ENCODE measurements at regions not wholly inside any gene's neighbourhood (a gene's known extent, or its start where the extent isn't known, plus 50 kb on each side); places are given as distances from the start of the nearest gene placed in this dataset.

DNA sequence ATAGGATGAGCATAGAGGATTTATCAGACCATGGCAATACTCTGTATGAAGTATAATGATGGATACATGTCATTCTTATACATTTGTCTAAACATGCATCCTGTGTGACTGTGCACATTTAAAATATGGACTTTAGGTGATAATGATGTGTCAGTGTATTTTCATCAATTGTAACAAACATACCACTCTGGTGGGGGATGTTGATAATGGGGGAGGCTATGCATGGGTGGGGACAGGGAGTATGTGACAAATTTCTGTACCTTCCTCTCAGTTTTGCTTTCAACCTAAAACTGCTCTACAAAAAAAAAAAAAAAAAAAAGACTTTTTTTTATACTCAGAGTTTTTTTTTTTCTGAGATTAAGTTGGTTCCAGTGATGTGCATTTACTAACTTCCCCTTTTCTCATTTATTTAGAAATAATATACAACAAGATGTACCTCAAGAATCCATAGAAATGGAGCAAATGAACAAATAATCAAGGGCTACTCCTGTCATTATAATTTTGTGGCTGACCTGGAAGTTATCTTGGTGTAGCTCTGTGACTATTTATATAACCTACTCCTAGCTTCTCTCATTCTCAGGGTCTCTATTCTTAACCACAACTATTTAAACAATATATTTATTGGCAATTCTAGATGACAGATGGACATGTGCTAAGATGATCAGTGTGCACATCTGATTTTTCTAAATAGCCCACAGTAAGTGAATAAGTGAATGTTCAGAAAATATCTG lies 108.9 kb upstream of the ITGA4 start:
- DNase-seq (ENCODE audit: low read depth), result no peak
- ChIA-PET POLR2A (no interaction called here), CTCF (no interaction called here)
- H3K4me3 ChIP-seq (ENCODE audit: low read depth, low read length), result no peak overlapping the region
- H3K27me3 ChIP-seq (ENCODE audit: control insufficient read depth, insufficient read depth, low read length), result no peaks in the 10 kb centered on the region
- no peak for TF ChIP-seq CTCF (IDR thresholded peaks at IDR 0.05; ENCODE audit: insufficient read depth, low read depth, low read length)
- no peaks in the 10 kb centered on the region for H3K36me3 ChIP-seq (ENCODE audit: control insufficient read depth, insufficient read depth, low read length)

DNA sequence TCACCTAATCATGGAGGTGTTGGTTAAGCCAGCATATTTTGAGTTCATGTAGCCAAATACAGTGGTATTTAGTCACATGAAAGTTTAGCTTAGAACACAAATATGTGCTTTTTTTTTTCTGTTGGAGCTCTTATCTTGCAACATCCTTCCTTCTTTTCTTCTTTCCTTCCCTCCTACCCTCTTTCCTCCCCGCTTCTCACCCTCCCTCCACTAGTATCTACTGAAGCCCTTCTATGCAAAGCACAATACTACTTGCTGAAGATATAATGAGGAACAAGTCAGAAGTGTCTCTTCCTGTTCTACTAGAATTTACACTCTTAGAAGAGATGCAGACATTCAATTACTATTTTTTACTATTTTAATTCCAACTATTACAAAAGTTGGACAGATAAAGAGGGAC lies 105.0 kb upstream of the ITGA4 start:
- H3K4me3 ChIP-seq (ENCODE audit: low read depth, low read length), result no peak overlapping the region
- H3K36me3 ChIP-seq (ENCODE audit: control insufficient read depth, insufficient read depth, low read length), result no peaks in the 10 kb centered on the region
- H3K27me3 ChIP-seq (ENCODE audit: control insufficient read depth, insufficient read depth, low read length), result no peaks in the 10 kb centered on the region
- DNase-seq (ENCODE audit: low read depth), result no peak
- TF ChIP-seq CTCF (IDR thresholded peaks at IDR 0.05; ENCODE audit: insufficient read depth, low read depth, low read length), result no peak
- ChIA-PET CTCF (no interaction called here), POLR2A (interaction anchor here (0.7 kb wide), 1 partner anchor 71 kb away, joined by 3 read pairs; no protein-coding TSS in a partner anchor)

DNA sequence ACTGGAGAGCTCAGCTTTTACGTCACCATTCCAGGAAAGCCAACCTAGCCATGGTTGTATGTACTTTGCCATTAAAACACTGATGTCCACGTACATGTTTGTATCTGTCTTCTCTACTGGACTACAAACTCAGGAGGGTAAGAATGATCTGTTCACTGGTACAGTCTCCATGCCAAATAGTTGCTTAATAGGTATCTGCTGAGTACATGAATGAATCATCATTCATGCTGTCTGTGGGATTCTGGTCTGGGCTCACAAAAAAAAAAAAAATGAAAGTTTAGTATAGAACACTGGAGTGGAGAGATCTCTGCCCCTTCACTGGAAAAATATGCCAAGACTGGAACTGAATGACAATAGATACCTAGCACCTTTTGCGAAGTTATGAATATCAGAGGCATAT lies 102.6 kb upstream of the ITGA4 start:
- H3K4me3 ChIP-seq (ENCODE audit: low read depth, low read length), result no peak overlapping the region
- POLR2A ChIA-PET, result no interaction called here
- CTCF ChIA-PET, result no interaction called here
- H3K27me3 ChIP-seq (ENCODE audit: control insufficient read depth, insufficient read depth, low read length), result no peaks in the 10 kb centered on the region
- no peaks in the 10 kb centered on the region for H3K36me3 ChIP-seq (ENCODE audit: control insufficient read depth, insufficient read depth, low read length)
- DNase-seq (ENCODE audit: low read depth), result peak; percentile 51
- TF ChIP-seq CTCF (IDR thresholded peaks at IDR 0.05; ENCODE audit: insufficient read depth, low read depth, low read length), result no peak

DNA sequence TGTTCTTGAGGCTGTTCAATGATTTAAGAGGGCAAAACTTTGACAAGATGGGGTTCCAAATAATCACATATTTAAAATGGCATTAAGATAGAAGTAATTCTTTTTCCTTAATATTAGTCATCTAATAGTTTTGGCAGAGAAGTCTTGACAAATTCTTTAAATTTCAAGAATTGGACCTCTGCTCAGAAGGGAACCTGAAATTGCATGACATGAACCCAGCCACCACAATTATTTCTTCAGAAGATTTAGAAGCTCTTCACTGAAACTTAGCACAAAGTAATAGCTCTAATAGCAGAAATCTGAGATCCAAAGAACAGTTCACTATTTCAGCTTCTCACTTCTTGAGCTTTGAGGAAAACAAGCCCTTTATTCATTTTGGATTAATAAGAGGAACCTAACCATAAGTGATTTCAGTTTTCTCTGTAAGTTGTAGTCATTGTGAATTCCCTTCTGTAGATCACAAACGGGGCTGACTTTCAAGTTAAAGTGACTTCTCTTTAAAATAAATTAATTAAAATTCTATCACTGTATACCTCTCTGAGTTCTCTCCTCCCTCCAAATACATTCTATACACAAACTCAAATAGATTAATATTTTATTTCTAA lies 100.6 kb upstream of the ITGA4 start:
- ChIA-PET CTCF (no interaction called here), POLR2A (no interaction called here)
- H3K36me3 ChIP-seq (ENCODE audit: control insufficient read depth, insufficient read depth, low read length), result no peaks in the 10 kb centered on the region
- DNase-seq (ENCODE audit: low read depth), result no peak
- TF ChIP-seq CTCF (IDR thresholded peaks at IDR 0.05; ENCODE audit: insufficient read depth, low read depth, low read length), result no peak
- H3K27me3 ChIP-seq (ENCODE audit: control insufficient read depth, insufficient read depth, low read length), result no peaks in the 10 kb centered on the region
- no peak overlapping the region for H3K4me3 ChIP-seq (ENCODE audit: low read depth, low read length)

DNA sequence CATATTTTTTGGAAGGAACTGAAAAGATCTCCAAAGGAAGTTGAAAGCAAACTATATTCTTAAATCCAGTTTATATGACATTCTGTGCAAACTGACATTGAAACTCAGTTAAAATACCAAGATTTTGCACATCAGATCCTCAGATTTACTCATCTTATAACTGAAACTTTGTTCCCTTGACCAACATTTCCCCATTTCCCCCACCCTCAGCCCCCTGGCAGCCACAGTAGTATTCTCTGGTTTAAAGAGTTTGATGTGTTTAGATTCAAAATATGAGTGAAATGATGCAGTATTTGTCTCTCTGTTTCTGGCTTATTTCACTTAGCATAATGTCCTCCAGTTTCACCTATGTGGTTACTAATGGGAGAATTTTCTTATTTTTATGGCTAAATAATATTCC lies 99.2 kb upstream of the ITGA4 start:
- TF ChIP-seq CTCF (IDR thresholded peaks at IDR 0.05; ENCODE audit: insufficient read depth, low read depth, low read length), result no peak

More for the DNA sequence above, 99.2 kb upstream of the ITGA4 start:
- Histone ChIP-seq H3K36me3 (ENCODE audit: control insufficient read depth, insufficient read depth, low read length) (no peaks in the 10 kb centered on the region), H3K27me3 (ENCODE audit: control insufficient read depth, insufficient read depth, low read length) (no peaks in the 10 kb centered on the region), H3K4me3 (ENCODE audit: low read depth, low read length) (no peak overlapping the region)
- ChIA-PET CTCF (interaction anchor here (1.6 kb wide), 1 partner anchor 100 kb away, joined by 3 read pairs; the partner anchor contains the start of gene ITGA4), POLR2A (no interaction called here)
- DNase-seq (ENCODE audit: low read depth), result no peak
